Gastrocnemius medialis (tissue), 4 donors: ENCODE measurements at regions not wholly inside any gene's neighbourhood (a gene's known extent, or its start where the extent isn't known, plus 50 kb on each side); places are given as distances from the start of the nearest gene placed in this dataset.
"Not testable (repeated sequence)": the region's sequence is repeated elsewhere in the genome, so short reads cannot be mapped to it uniquely, and the experiment has no call there.

Experiments
- ATAC-seq, 2 donors: fragments of 150-250 bp; one replicate each; pipeline ENCODE4 v1.9.1; 2016
- DNase-seq, 2 donors: peaks; one replicate each; pipeline ENCODE4 v3.0.0-alpha.2; 2019
- H3K27ac ChIP-seq, 4 donors: fragments of 200-600 bp; sonication (generic); 1 replicate in 1 of 4; 2 replicates in 3 of 4; pipeline ENCODE4 v1.5.1; 2016 to 2018; ENCODE audit warnings: mild to moderate bottlenecking in 2 of 4, moderate library complexity in 1 of 4
- H3K27me3 ChIP-seq, 3 donors: fragments of 200-600 bp; sonication (generic) in 2 of 3; 1 replicate in 1 of 3; 2 replicates in 2 of 3; pipeline versions ENCODE4 v1.5.1 to v1.6.0; 2016 to 2019; ENCODE audit warnings: mild to moderate bottlenecking in 1 of 3, moderate library complexity in 1 of 3
- H3K36me3 ChIP-seq, 2 donors: fragments of 200-600 bp; sonication (generic) in 1 of 2; one replicate each; pipeline ENCODE4 v1.5.1; 2017 to 2018
- H3K4me1 ChIP-seq, 2 donors: fragments of 200-600 bp; sonication (generic) in 1 of 2; one replicate each; pipeline ENCODE4 v1.5.1; 2016 to 2017; ENCODE audit warnings: mild to moderate bottlenecking in 2 of 2
- H3K4me3 ChIP-seq, 4 donors: fragments of 200-600 bp; sonication (generic) in 3 of 4; 1 replicate in 1 of 4; 2 replicates in 3 of 4; pipeline ENCODE4 v1.5.1; 2016 to 2019; ENCODE audit warnings: mild to moderate bottlenecking in 2 of 4
- H3K9me3 ChIP-seq, 3 donors: fragments of 200-600 bp; sonication (generic) in 2 of 3; 1 replicate in 1 of 3; 2 replicates in 2 of 3; pipeline ENCODE4 v1.5.1; 2016 to 2019
- POLR2A ChIP-seq, 2 donors: fragments of 450-650 bp; IDR thresholded peaks; one replicate each; pipeline ENCODE4 v1.6.1; 2017; ENCODE audit warnings: antibody characterized with exemption in 2 of 2, mild to moderate bottlenecking in 2 of 2, moderate library complexity in 2 of 2
- in situ Hi-C, 4 donors: fragments of 200-750 bp; cut with MboI; loops; one replicate each; pipeline versions ENCODE4 v1.15.0 to v1.8.0; 2017; ENCODE audit warnings: low sequenced_read_pairs in 4 of 4
- intact Hi-C: fragments of 100-400 bp; cut with DNase I; formaldehyde crosslinking; loops from one replicate; pipeline ENCODE4 v1.15.1; 2023; ENCODE audit warnings: low total_unique reads
- TF ChIP-seq, protein P1 (sequence below), 5 experiments: fragments of 450-650 bp in 3 of 5; fragments of 200-600 bp in 2 of 5; sonication (generic) in 2 of 5; IDR thresholded peaks in 4 of 5; conservative IDR thresholded peaks in 1 of 5; 1 replicate in 4 of 5; 2 replicates in 1 of 5; pipeline ENCODE4 v1.5.1; 2016 to 2019; ENCODE audit warnings: antibody characterized with exemption in 5 of 5, mild to moderate bottlenecking in 3 of 5, moderate library complexity in 3 of 5

- Histone ChIP-seq H3K4me1 (no peaks in the 10 kb centered on the region), H3K27ac (no peak overlapping the region), H3K9me3 (no peaks in the 10 kb centered on the region), H3K27me3 (no peaks in the 10 kb centered on the region), H3K36me3 (no peaks in the 10 kb centered on the region), H3K4me3 (no peak overlapping the region)
- in situ Hi-C loops (no loop called here), intact Hi-C loops (no loop called here)
- TF ChIP-seq POLR2A (IDR thresholded peaks at IDR 0.05): no peak
- TF ChIP-seq, protein P1, sequence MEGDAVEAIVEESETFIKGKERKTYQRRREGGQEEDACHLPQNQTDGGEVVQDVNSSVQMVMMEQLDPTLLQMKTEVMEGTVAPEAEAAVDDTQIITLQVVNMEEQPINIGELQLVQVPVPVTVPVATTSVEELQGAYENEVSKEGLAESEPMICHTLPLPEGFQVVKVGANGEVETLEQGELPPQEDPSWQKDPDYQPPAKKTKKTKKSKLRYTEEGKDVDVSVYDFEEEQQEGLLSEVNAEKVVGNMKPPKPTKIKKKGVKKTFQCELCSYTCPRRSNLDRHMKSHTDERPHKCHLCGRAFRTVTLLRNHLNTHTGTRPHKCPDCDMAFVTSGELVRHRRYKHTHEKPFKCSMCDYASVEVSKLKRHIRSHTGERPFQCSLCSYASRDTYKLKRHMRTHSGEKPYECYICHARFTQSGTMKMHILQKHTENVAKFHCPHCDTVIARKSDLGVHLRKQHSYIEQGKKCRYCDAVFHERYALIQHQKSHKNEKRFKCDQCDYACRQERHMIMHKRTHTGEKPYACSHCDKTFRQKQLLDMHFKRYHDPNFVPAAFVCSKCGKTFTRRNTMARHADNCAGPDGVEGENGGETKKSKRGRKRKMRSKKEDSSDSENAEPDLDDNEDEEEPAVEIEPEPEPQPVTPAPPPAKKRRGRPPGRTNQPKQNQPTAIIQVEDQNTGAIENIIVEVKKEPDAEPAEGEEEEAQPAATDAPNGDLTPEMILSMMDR (IDR thresholded peaks at IDR 0.05 in 4 of 5, conservative IDR thresholded peaks at IDR 0.05 in 1 of 5): no peak
- ATAC-seq (no peak), DNase-seq (no peak)
Measured at GRCh38 chr13:88464851-88465250, 793.7 kb downstream of the SLITRK5 start.

DNA sequence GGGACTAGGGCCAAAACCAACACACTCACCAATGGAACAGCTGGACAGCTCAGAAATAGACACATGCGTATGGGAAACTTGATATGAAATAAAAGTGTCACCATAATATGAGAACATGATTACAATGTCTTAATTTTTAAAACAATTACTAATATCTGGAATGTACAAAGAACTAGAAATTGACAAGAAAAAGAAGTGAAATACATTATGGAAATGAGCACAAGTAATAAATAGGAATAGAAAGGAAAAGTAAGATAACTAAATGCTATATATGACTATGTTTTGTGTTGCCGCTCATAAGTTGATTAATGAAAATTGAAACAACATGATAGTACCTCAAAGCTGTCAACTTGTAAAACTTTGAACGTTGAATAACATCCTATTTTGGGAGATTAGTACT lies 801.1 kb downstream of the SLITRK5 start:
- TF ChIP-seq, protein P1 (IDR thresholded peaks at IDR 0.05 in 4 of 5, conservative IDR thresholded peaks at IDR 0.05 in 1 of 5): no peak
- TF ChIP-seq POLR2A (IDR thresholded peaks at IDR 0.05): no peak
- no peaks in the 10 kb centered on the region for H3K27me3 ChIP-seq
- DNase-seq (no peak), ATAC-seq (no peak)
- H3K36me3 ChIP-seq: no peaks in the 10 kb centered on the region
- in situ Hi-C loops: no loop called here
- intact Hi-C loops: no loop called here
- H3K4me3 ChIP-seq: no peak overlapping the region
- no peak overlapping the region for H3K27ac ChIP-seq
- no peaks in the 10 kb centered on the region for H3K9me3 ChIP-seq
- H3K4me1 ChIP-seq: no peaks in the 10 kb centered on the region

DNA sequence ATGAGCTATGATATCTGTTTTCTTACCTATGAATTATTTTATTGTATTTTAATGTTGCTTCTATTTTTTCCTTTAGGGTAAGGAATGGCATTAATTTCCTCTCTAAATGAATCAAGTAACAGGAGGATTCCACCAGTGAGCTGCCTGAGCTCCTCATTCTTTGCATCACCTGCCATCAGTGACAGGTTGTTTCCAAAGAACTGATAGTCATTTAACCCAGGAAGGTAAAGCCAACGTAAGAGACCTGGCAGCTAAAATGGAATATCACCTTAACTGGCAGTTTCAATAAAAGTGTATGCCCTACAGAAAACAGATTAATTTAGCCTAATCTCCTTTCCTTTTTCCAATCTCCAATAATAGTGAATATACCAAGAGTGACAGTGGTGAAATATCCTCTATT lies 812.0 kb downstream of the SLITRK5 start:
- H3K4me1 ChIP-seq: no peaks in the 10 kb centered on the region
- in situ Hi-C loops: no loop called here
- ATAC-seq: no peak
- no peak for DNase-seq
- no peak overlapping the region for H3K4me3 ChIP-seq
- H3K27ac ChIP-seq: no peak overlapping the region
- intact Hi-C loops: no loop called here
- H3K27me3 ChIP-seq: no peaks in the 10 kb centered on the region
- H3K9me3 ChIP-seq: no peaks in the 10 kb centered on the region
- no peaks in the 10 kb centered on the region for H3K36me3 ChIP-seq
- TF ChIP-seq, protein P1 (IDR thresholded peaks at IDR 0.05 in 4 of 5, conservative IDR thresholded peaks at IDR 0.05 in 1 of 5): no peak

GRCh38 chr13:88507909-88508308 lies 836.7 kb downstream of the SLITRK5 start:
- no peaks in the 10 kb centered on the region for H3K4me1 ChIP-seq
- H3K9me3 ChIP-seq: no peaks in the 10 kb centered on the region
- no peak overlapping the region for H3K4me3 ChIP-seq
- in situ Hi-C loops: no loop called here
- DNase-seq: no peak
- intact Hi-C loops: no loop called here
- no peak for ATAC-seq
- no peaks in the 10 kb centered on the region for H3K27me3 ChIP-seq
- H3K36me3 ChIP-seq: no peaks in the 10 kb centered on the region
- no peak for TF ChIP-seq POLR2A (IDR thresholded peaks at IDR 0.05)
- TF ChIP-seq, protein P1 (IDR thresholded peaks at IDR 0.05 in 4 of 5, conservative IDR thresholded peaks at IDR 0.05 in 1 of 5): no peak
- H3K27ac ChIP-seq: no peak overlapping the region

DNA sequence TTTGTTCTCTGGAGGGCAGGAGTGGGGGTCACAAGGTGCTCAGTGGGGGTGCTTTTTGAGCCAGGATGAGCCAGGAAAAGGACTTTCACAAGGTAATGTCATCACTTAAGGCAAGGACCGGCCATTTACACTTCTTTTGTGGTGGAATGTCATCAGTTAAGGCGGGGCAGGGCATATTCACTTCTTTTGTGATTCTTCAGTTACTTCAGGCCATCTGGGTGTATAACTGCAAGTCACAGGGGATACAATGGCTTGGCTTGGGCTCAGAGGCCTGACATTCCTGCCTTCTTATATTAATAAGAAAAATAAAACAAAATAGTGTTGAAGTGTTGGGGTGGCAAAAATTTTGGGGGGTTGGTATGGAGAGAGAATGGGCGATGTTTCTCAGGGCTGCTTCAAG lies 841.8 kb downstream of the SLITRK5 start:
- in situ Hi-C loops, DNase-seq, H3K36me3 ChIP-seq, H3K4me1 ChIP-seq, ATAC-seq, H3K4me3 ChIP-seq, H3K27ac ChIP-seq, H3K9me3 ChIP-seq, H3K27me3 ChIP-seq, intact Hi-C loops: not testable (repeated sequence)
